WTC11 (cell line): ENCODE measurements at regions not wholly inside any gene's neighbourhood (a gene's known extent, or its start where the extent isn't known, plus 50 kb on each side); places are given as distances from the start of the nearest gene placed in this dataset.

ENCODE experiments used
- CTCF ChIP-seq: fragments of 200-600 bp; IDR thresholded peaks from 2 replicates; pipeline ENCODE4 v1.8.0; 2022; ENCODE audit warnings: antibody characterized with exemption
- IRF2 ChIP-seq: sonication (generic); formaldehyde crosslinking; IDR thresholded peaks from 2 replicates; pipeline ENCODE4 v1.8.0; 2022; ENCODE audit warnings: low read depth, missing genetic modification reagents, borderline replicate concordance
- MYBL2 ChIP-seq: sonication (generic); formaldehyde crosslinking; IDR thresholded peaks from 2 replicates; pipeline ENCODE4 v1.8.1; 2023; ENCODE audit warnings: mild to moderate bottlenecking, moderate library complexity, missing genetic modification reagents
- USF1 ChIP-seq: sonication (generic); formaldehyde crosslinking; IDR thresholded peaks from 2 replicates; pipeline ENCODE4 v1.8.0; 2022; ENCODE audit warnings: mild to moderate bottlenecking, missing genetic modification reagents
- ZNF138 ChIP-seq: sonication (generic); formaldehyde crosslinking; conservative IDR thresholded peaks from 2 replicates; pipeline ENCODE4 v1.8.1; 2022; ENCODE audit warnings: mild to moderate bottlenecking, moderate library complexity, missing genetic modification reagents
- ZNF232 ChIP-seq: sonication (generic); formaldehyde crosslinking; IDR thresholded peaks from 2 replicates; pipeline ENCODE4 v1.8.0; 2022; ENCODE audit warnings: mild to moderate bottlenecking, missing genetic modification reagents
- ZSCAN18 ChIP-seq: fragments of 250-450 bp; sonication (Bioruptor Pico); IDR thresholded peaks from 2 replicates; pipeline ENCODE4 v2.1.2; 2022; ENCODE audit warnings: mild to moderate bottlenecking, moderate library complexity

GRCh38 chr13:31870511-31870910, 131.2 kb downstream of the RXFP2 start:
- TF ChIP-seq MYBL2 = no peak
- TF ChIP-seq CTCF = no peak
- TF ChIP-seq IRF2 (CRISPR knock-in tag) = no peak
- no peak for TF ChIP-seq ZNF138 (CRISPR knock-in tag)
- TF ChIP-seq ZSCAN18 (CRISPR knock-in tag) = no peak
- no peak for TF ChIP-seq USF1 (CRISPR knock-in tag)
- TF ChIP-seq ZNF232 (CRISPR knock-in tag) = no peak
